IMR-90 (cell line): ENCODE measurements at regions not wholly inside any gene's neighbourhood (a gene's known extent, or its start where the extent isn't known, plus 50 kb on each side); places are given as distances from the start of the nearest gene placed in this dataset.

Experiments used
- ATAC-seq: fragments of 200-7000 bp; cut with Tn5 transposase; 2 replicates; pipeline ENCODE4 v1.9.1; 2020; ENCODE audit warnings: low read depth, mild to moderate bottlenecking, moderate library complexity
- BruUV-seq: library from RNA; stranded (reverse); fragments of 400-500 nt; replicated peaks from 2 replicates; lab custom pipeline; 2021; lab: Mats Ljungman, UMichigan
- CTCF ChIA-PET: fragments of 300-600 bp; formaldehyde crosslinking; extraction: SDS; loops from one replicate; lab custom pipeline; 2021; ENCODE audit warnings: antibody characterized with exemption; lab: Yijun Ruan, JAX
- POLR2A ChIA-PET: fragments of 300-600 bp; sonication (Branson Sonifier 250); formaldehyde crosslinking; loops from one replicate; lab custom pipeline; 2022; ENCODE audit warnings: antibody characterized with exemption; ENCODE audit not compliant: unreplicated experiment; lab: Charles Lee
- DNase-seq: peaks from one replicate; pipeline ENCODE4 v3.0.0; 2013
- H2AFZ ChIP-seq: replicated peaks from 2 replicates; pipeline ENCODE3; 2013; ENCODE audit warnings: low read length, mild to moderate bottlenecking; ENCODE audit not compliant: poor library complexity
- H2AK5ac ChIP-seq: 2 replicates; pipeline ENCODE4 v1.6.1; 2013; ENCODE audit warnings: low read depth, low read length, inconsistent platforms
- H2AK9ac ChIP-seq: replicated peaks from 2 replicates; pipeline ENCODE3; 2013; ENCODE audit warnings: mild to moderate bottlenecking, low read depth, low read length, moderate library complexity; ENCODE audit not compliant: poor library complexity
- H2BK120ac ChIP-seq: 2 replicates; pipeline ENCODE4 v1.6.1; 2013; ENCODE audit warnings: low read depth, low read length, inconsistent platforms
- H2BK15ac ChIP-seq: 3 replicates; pipeline ENCODE4 v1.6.1; 2013; ENCODE audit warnings: low read depth, low read length, inconsistent platforms
- H2BK20ac ChIP-seq: 2 replicates; pipeline ENCODE4 v1.6.1; 2013; ENCODE audit warnings: low read depth, mild to moderate bottlenecking, inconsistent platforms, low read length, moderate library complexity
- H2BK5ac ChIP-seq: 2 replicates; pipeline ENCODE4 v1.6.1; 2013; ENCODE audit warnings: mild to moderate bottlenecking, low read depth, low read length, inconsistent platforms; ENCODE audit not compliant: poor library complexity, severe bottlenecking
- H3K14ac ChIP-seq: replicated peaks from 2 replicates; pipeline ENCODE4 v1.6.1; 2013; ENCODE audit warnings: low read depth, low read length, inconsistent platforms
- H3K18ac ChIP-seq: 2 replicates; pipeline ENCODE4 v1.6.1; 2013; ENCODE audit warnings: low read depth, low read length, control low read depth
- H3K23ac ChIP-seq: 2 replicates; pipeline ENCODE4 v1.6.1; 2013; ENCODE audit warnings: low read depth, low read length, inconsistent platforms
- H3K27ac ChIP-seq: 2 replicates; pipeline ENCODE4 v1.5.1; 2013; ENCODE audit warnings: mild to moderate bottlenecking, control low read depth, low read length; ENCODE audit not compliant: insufficient read depth
- H3K27me3 ChIP-seq: 2 replicates; pipeline ENCODE4 v1.6.1; 2013; ENCODE audit warnings: low read length; ENCODE audit not compliant: control insufficient read depth, insufficient read depth
- H3K36me3 ChIP-seq: 2 replicates; pipeline ENCODE4 v1.6.1; 2013; ENCODE audit warnings: low read length, mixed read lengths; ENCODE audit not compliant: control insufficient read depth, insufficient read depth
- H3K4ac ChIP-seq: 2 replicates; pipeline ENCODE4 v1.6.1; 2013; ENCODE audit warnings: low read depth, low read length, inconsistent platforms
- H3K4me1 ChIP-seq: 2 replicates; pipeline ENCODE4 v1.6.1; 2013; ENCODE audit warnings: low read length, mixed read lengths; ENCODE audit not compliant: control insufficient read depth, insufficient read depth
- H3K4me2 ChIP-seq: 2 replicates; pipeline ENCODE4 v1.6.1; 2013; ENCODE audit warnings: low read depth, mild to moderate bottlenecking, control low read depth, low read length, moderate library complexity
- H3K4me3 ChIP-seq: 2 replicates; pipeline ENCODE4 v1.5.1; 2013; ENCODE audit warnings: low read depth, mild to moderate bottlenecking, control low read depth, low read length, moderate library complexity; ENCODE audit not compliant: insufficient read depth
- H3K56ac ChIP-seq: 2 replicates; pipeline ENCODE4 v1.6.1; 2013; ENCODE audit warnings: low read length, inconsistent platforms; ENCODE audit not compliant: insufficient read depth; ENCODE audit errors: extremely low read depth
- H3K79me1 ChIP-seq, 2 experiments: 2 replicates each; pipeline ENCODE4 v1.6.1; 2013; ENCODE audit warnings: low read length in 2 of 2, inconsistent platforms in 1 of 2, low read depth in 1 of 2
- H3K9ac ChIP-seq: 2 replicates; pipeline ENCODE4 v1.6.1; 2013; ENCODE audit warnings: low read depth, low read length, control low read depth
- H3K9me1 ChIP-seq: 2 replicates; pipeline ENCODE4 v1.6.1; 2013; ENCODE audit warnings: low read length, inconsistent platforms; ENCODE audit not compliant: insufficient read depth
- H3K9me3 ChIP-seq: 2 replicates; pipeline ENCODE4 v1.6.1; 2013; ENCODE audit warnings: low read length; ENCODE audit not compliant: control insufficient read depth, insufficient read depth
- H4K20me1 ChIP-seq: 2 replicates; pipeline ENCODE4 v1.6.1; 2013; ENCODE audit warnings: low read length, inconsistent platforms; ENCODE audit not compliant: insufficient read depth
- H4K5ac ChIP-seq: 2 replicates; pipeline ENCODE4 v1.6.1; 2013; ENCODE audit warnings: mild to moderate bottlenecking, low read depth, low read length, control low read depth
- H4K8ac ChIP-seq, 2 experiments: 2 replicates each; pipeline ENCODE4 v1.6.1; 2013; ENCODE audit warnings: low read depth in 2 of 2, low read length in 2 of 2, control low read depth in 1 of 2, inconsistent platforms in 1 of 2
- H4K91ac ChIP-seq: 2 replicates; pipeline ENCODE4 v1.6.1; 2013; ENCODE audit warnings: low read depth, low read length, inconsistent platforms; ENCODE audit not compliant: insufficient read depth
- BHLHE40 ChIP-seq: fragments of 150-350 bp; IDR thresholded peaks from 2 replicates; pipeline ENCODE4 v1.6.1; 2016; ENCODE audit warnings: mild to moderate bottlenecking, low read depth, low read length
- CEBPB ChIP-seq: IDR thresholded peaks from 2 replicates; pipeline ENCODE4 v1.6.1; 2012; ENCODE audit warnings: low read depth, low read length, improper control_type of control experiment
- CHD1 ChIP-seq: IDR thresholded peaks from 2 replicates; pipeline ENCODE4 v1.6.1; 2012; ENCODE audit warnings: low read depth, low read length, improper control_type of control experiment
- CTCF ChIP-seq: conservative IDR thresholded peaks from 2 replicates; pipeline ENCODE4 v1.5.1; 2012; ENCODE audit warnings: mild to moderate bottlenecking, low read depth, low read length, improper control_type of control experiment
- FOS ChIP-seq: fragments of 150-350 bp; IDR thresholded peaks from 2 replicates; pipeline ENCODE4 v1.6.1; 2016; ENCODE audit warnings: low read depth, low read length
- MAFK ChIP-seq: IDR thresholded peaks from 2 replicates; pipeline ENCODE4 v1.6.1; 2012; ENCODE audit warnings: low read depth, low read length, improper control_type of control experiment
- MAZ ChIP-seq: IDR thresholded peaks from 2 replicates; pipeline ENCODE4 v1.6.1; 2012; ENCODE audit warnings: low read depth, mild to moderate bottlenecking, low read length, improper control_type of control experiment, moderate library complexity, borderline replicate concordance
- MXI1 ChIP-seq: IDR thresholded peaks from 2 replicates; pipeline ENCODE4 v1.6.1; 2012; ENCODE audit warnings: low read depth, mild to moderate bottlenecking, low read length, moderate library complexity, borderline replicate concordance
- NFE2L2 ChIP-seq: fragments of 150-350 bp; IDR thresholded peaks from 2 replicates; pipeline ENCODE4 v1.6.1; 2016; ENCODE audit warnings: low read depth, mild to moderate bottlenecking, low read length
- POLR2A ChIP-seq: IDR thresholded peaks from 2 replicates; pipeline ENCODE4 v1.6.1; 2012; ENCODE audit warnings: mild to moderate bottlenecking, low read depth, low read length
- RAD21 ChIP-seq: IDR thresholded peaks from 2 replicates; pipeline ENCODE4 v1.6.1; 2012; ENCODE audit warnings: low read length, improper control_type of control experiment
- RCOR1 ChIP-seq: IDR thresholded peaks from 2 replicates; pipeline ENCODE4 v1.6.1; 2012; ENCODE audit warnings: mild to moderate bottlenecking, low read length, improper control_type of control experiment; ENCODE audit not compliant: insufficient replicate concordance
- RFX5 ChIP-seq: IDR thresholded peaks from 2 replicates; pipeline ENCODE4 v1.8.0; 2012; ENCODE audit warnings: low read depth, mild to moderate bottlenecking, low read length, moderate library complexity
- SMC3 ChIP-seq: fragments of 150-350 bp; IDR thresholded peaks from 2 replicates; pipeline ENCODE4 v1.6.1; 2016; ENCODE audit warnings: low read depth, mild to moderate bottlenecking, antibody characterized with exemption, low read length, moderate library complexity
- WGBS, 2 experiments: methylation state at CpG; one replicate each; pipeline versions ENCODE4 v1.1.5 to v1.1.7; 2013; ENCODE audit warnings: missing lambda C conversion rate in 2 of 2; ENCODE audit not compliant: insufficient read length in 1 of 2; ENCODE audit errors: extremely low coverage in 2 of 2; 5-methylcytosine and 5-hydroxymethylcytosine counted together
- dilution Hi-C: fragments of 300-500 bp; cut with HindIII; formaldehyde crosslinking; loops from one replicate; pipeline ENCODE4 v1.14.3; 2018; ENCODE audit warnings: low sequenced_read_pairs; ENCODE audit not compliant: unreplicated experiment
- in situ Hi-C: fragments of 300-500 bp; cut with MboI; formaldehyde crosslinking; loops from 3 replicates; pipeline ENCODE4 v1.14.3; 2019; ENCODE audit warnings: low sequenced_read_pairs, inconsistent platforms, mixed read lengths
- intact Hi-C: fragments of 100-400 bp; cut with micrococcal nuclease; formaldehyde crosslinking; loops from 2 replicates; pipeline ENCODE4 v1.10.0; 2022
- TF ChIP-seq, protein P1 (sequence below): fragments of 150-350 bp; IDR thresholded peaks from 2 replicates; pipeline ENCODE4 v1.6.1; 2017; ENCODE audit warnings: mild to moderate bottlenecking, antibody characterized with exemption, low read length, low read depth

- Histone ChIP-seq H3K4me3 (no peak overlapping the region), H2BK20ac (no peak overlapping the region), H4K8ac (no peak overlapping the region), H3K18ac (no peak overlapping the region), H3K4me1 (no peaks in the 10 kb centered on the region), H2AK9ac (no peak overlapping the region), H4K91ac (no peak overlapping the region), H3K27me3 (no peaks in the 10 kb centered on the region), H3K36me3 (no peaks in the 10 kb centered on the region), H3K79me1 (no peaks in the 10 kb centered on the region), H3K9ac (no peak overlapping the region), H4K5ac (no peak overlapping the region), H3K56ac (no peak overlapping the region), H3K14ac (no peak overlapping the region), H3K4me2 (no peak overlapping the region), H2AK5ac (no peak overlapping the region), H4K20me1 (no peaks in the 10 kb centered on the region), H2BK120ac (no peak overlapping the region), H2AFZ (no peak overlapping the region), H3K23ac (no peak overlapping the region), H3K9me3 (no peaks in the 10 kb centered on the region), H2BK5ac (no peak overlapping the region), H3K27ac (no peak overlapping the region), H2BK15ac (no peak overlapping the region), H3K4ac (no peak overlapping the region), H3K9me1 (no peaks in the 10 kb centered on the region)
- no peak for TF ChIP-seq RAD21
- TF ChIP-seq FOS: no peak
- TF ChIP-seq RCOR1: no peak
- no peak for TF ChIP-seq BHLHE40
- TF ChIP-seq POLR2A: no peak
- no peak for TF ChIP-seq MXI1
- TF ChIP-seq MAFK: no peak
- TF ChIP-seq CHD1: no peak
- no peak for TF ChIP-seq CTCF
- no peak for TF ChIP-seq SMC3
- TF ChIP-seq RFX5: no peak
- TF ChIP-seq NFE2L2: no peak
- TF ChIP-seq, protein P1, sequence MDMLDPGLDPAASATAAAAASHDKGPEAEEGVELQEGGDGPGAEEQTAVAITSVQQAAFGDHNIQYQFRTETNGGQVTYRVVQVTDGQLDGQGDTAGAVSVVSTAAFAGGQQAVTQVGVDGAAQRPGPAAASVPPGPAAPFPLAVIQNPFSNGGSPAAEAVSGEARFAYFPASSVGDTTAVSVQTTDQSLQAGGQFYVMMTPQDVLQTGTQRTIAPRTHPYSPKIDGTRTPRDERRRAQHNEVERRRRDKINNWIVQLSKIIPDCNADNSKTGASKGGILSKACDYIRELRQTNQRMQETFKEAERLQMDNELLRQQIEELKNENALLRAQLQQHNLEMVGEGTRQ: no peak
- TF ChIP-seq MAZ: no peak
- TF ChIP-seq CEBPB: no peak
- in situ Hi-C loops: no loop called here
- CTCF ChIA-PET: no interaction called here
- no CpG with 5 or more reads among the region's 2 CpGs for WGBS, 2 experiments
- DNase-seq: no peak
- no TSS peak for BruUV-seq
- intact Hi-C loops: no loop called here
- no peak for ATAC-seq
- dilution Hi-C loops: no loop called here
- POLR2A ChIA-PET: no interaction called here
Measured at GRCh38 chr5:167402671-167403070, 888.8 kb upstream of the WWC1 start.
